Hepatocyte (in vitro differentiated cells): ENCODE measurements at regions not wholly inside any gene's neighbourhood (a gene's known extent, or its start where the extent isn't known, plus 50 kb on each side); places are given as distances from the start of the nearest gene placed in this dataset.

Experiments used
- EZH2 ChIP-seq: fragments of 200-600 bp; sonication (generic); IDR thresholded peaks from 2 replicates; pipeline ENCODE4 v1.6.1; 2016; ENCODE audit warnings: antibody characterized with exemption, mild to moderate bottlenecking, borderline replicate concordance
- EZH2phosphoT487 ChIP-seq: fragments of 200-600 bp; sonication (generic); IDR thresholded peaks from one replicate; pipeline ENCODE4 v1.6.1; 2018; ENCODE audit warnings: antibody characterized with exemption, mild to moderate bottlenecking, low read depth, moderate library complexity; ENCODE audit not compliant: unreplicated experiment, severe bottlenecking
- TF ChIP-seq, protein P1 (sequence below): fragments of 200-600 bp; sonication (generic); IDR thresholded peaks from 2 replicates; pipeline ENCODE4 v1.5.1; 2016; ENCODE audit warnings: antibody characterized with exemption, mild to moderate bottlenecking; ENCODE audit not compliant: poor library complexity

DNA sequence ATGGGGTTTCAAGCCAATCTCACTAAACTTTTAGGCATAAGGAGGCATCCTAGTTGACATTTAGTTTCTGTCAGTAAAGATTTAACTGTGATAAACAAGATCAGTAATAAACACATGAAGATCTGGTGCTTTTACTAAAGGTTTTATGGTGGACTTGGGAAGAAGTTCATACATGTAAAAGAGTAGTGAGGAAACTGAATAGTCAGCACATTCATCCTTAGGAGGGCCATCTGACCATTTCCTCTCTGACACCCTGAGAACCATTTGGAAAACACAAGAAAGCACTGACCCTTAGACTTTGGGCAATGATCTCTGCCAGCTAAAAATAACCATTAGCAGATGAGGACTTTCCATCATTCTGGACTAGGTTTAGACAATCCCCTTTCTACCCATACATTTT lies 1040.9 kb downstream of the AGBL1 start:
- TF ChIP-seq EZH2 (no peak), EZH2phosphoT487 (no peak)
- TF ChIP-seq, protein P1, sequence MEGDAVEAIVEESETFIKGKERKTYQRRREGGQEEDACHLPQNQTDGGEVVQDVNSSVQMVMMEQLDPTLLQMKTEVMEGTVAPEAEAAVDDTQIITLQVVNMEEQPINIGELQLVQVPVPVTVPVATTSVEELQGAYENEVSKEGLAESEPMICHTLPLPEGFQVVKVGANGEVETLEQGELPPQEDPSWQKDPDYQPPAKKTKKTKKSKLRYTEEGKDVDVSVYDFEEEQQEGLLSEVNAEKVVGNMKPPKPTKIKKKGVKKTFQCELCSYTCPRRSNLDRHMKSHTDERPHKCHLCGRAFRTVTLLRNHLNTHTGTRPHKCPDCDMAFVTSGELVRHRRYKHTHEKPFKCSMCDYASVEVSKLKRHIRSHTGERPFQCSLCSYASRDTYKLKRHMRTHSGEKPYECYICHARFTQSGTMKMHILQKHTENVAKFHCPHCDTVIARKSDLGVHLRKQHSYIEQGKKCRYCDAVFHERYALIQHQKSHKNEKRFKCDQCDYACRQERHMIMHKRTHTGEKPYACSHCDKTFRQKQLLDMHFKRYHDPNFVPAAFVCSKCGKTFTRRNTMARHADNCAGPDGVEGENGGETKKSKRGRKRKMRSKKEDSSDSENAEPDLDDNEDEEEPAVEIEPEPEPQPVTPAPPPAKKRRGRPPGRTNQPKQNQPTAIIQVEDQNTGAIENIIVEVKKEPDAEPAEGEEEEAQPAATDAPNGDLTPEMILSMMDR = no peak
